ENCODE measurements at regions not wholly inside any gene's neighbourhood (a gene's known extent, or its start where the extent isn't known, plus 50 kb on each side); places are given as distances from the start of the nearest gene placed in this dataset.

- DNase-seq (ENCODE audit: low spot score), result no peak
Observed at GRCh38 chr6:164021589-164022250, 607.2 kb downstream of the QKI start.

- DNase-seq (ENCODE audit: low spot score), result no peak
Observed at GRCh38 chr6:164020142-164020541, 605.6 kb downstream of the QKI start.

- DNase-seq (ENCODE audit: low spot score), result no peak
Observed at GRCh38 chr6:164018133-164018532, 603.6 kb downstream of the QKI start.

- no peak for DNase-seq (ENCODE audit: low spot score)
Observed at GRCh38 chr6:164016056-164016455, 601.5 kb downstream of the QKI start.

GRCh38 chr6:164015088-164015484 is 600.6 kb downstream of the QKI start:
- no peak for DNase-seq (ENCODE audit: low spot score)

- DNase-seq (ENCODE audit: low spot score), result no peak
Observed at GRCh38 chr6:164014346-164015087, 600.0 kb downstream of the QKI start.

GRCh38 chr6:164013480-164014208 is 599.1 kb downstream of the QKI start:
- no peak for DNase-seq (ENCODE audit: low spot score)

GRCh38 chr6:164011321-164011720 is 596.8 kb downstream of the QKI start:
- DNase-seq (ENCODE audit: low spot score), result no peak

- DNase-seq (ENCODE audit: low spot score), result no peak
Observed at GRCh38 chr6:164010441-164011103, 596.1 kb downstream of the QKI start.

- no peak for DNase-seq (ENCODE audit: low spot score)
Observed at GRCh38 chr6:164008902-164009301, 594.4 kb downstream of the QKI start.

GRCh38 chr6:164007881-164008280 is 593.4 kb downstream of the QKI start:
- no peak for DNase-seq (ENCODE audit: low spot score)

GRCh38 chr6:164006459-164006858 is 591.9 kb downstream of the QKI start:
- no peak for DNase-seq (ENCODE audit: low spot score)

GRCh38 chr6:164005004-164005711 is 590.6 kb downstream of the QKI start:
- no peak for DNase-seq (ENCODE audit: low spot score)

GRCh38 chr6:164000276-164000675 is 585.8 kb downstream of the QKI start:
- no peak for DNase-seq (ENCODE audit: low spot score)

- no peak for DNase-seq (ENCODE audit: low spot score)
Observed at GRCh38 chr6:163999475-164000125, 585.1 kb downstream of the QKI start.

- no peak for DNase-seq (ENCODE audit: low spot score)
Observed at GRCh38 chr6:163998496-163998895, 584.0 kb downstream of the QKI start.

GRCh38 chr6:163996491-163996890 is 582.0 kb downstream of the QKI start:
- DNase-seq (ENCODE audit: low spot score), result no peak

- no peak for DNase-seq (ENCODE audit: low spot score)
Observed at GRCh38 chr6:163994566-163994965, 580.0 kb downstream of the QKI start.

- DNase-seq (ENCODE audit: low spot score), result no peak
Observed at GRCh38 chr6:163992701-163993100, 578.2 kb downstream of the QKI start.

- DNase-seq (ENCODE audit: low spot score), result no peak
Observed at GRCh38 chr6:163992056-163992455, 577.5 kb downstream of the QKI start.

- no peak for DNase-seq (ENCODE audit: low spot score)
Observed at GRCh38 chr6:163991321-163991720, 576.8 kb downstream of the QKI start.

All from ureter (tissue), 1 donor.